ENCODE measurements at regions not wholly inside any gene's neighbourhood (a gene's known extent, or its start where the extent isn't known, plus 50 kb on each side); places are given as distances from the start of the nearest gene placed in this dataset.

- in situ Hi-C loops (cut with HindIII; ENCODE audit: low sequenced_read_pairs) = no loop called here
Measured at GRCh38 chr14:101454229-101454628, 107.1 kb upstream of the DIO3 start.

GRCh38 chr14:101456246-101457175 lies 104.8 kb upstream of the DIO3 start:
- in situ Hi-C loops (cut with HindIII; ENCODE audit: low sequenced_read_pairs) = no loop called here

GRCh38 chr14:101457301-101457935 lies 103.9 kb upstream of the DIO3 start:
- in situ Hi-C loops (cut with HindIII; ENCODE audit: low sequenced_read_pairs) = no loop called here

- in situ Hi-C loops (cut with HindIII; ENCODE audit: low sequenced_read_pairs) = no loop called here
Measured at GRCh38 chr14:101457936-101458740, 103.2 kb upstream of the DIO3 start.

- in situ Hi-C loops (cut with HindIII; ENCODE audit: low sequenced_read_pairs) = no loop called here
Measured at GRCh38 chr14:101458741-101459550, 102.3 kb upstream of the DIO3 start.

GRCh38 chr14:101459551-101459900 lies 101.8 kb upstream of the DIO3 start:
- in situ Hi-C loops (cut with HindIII; ENCODE audit: low sequenced_read_pairs) = no loop called here

GRCh38 chr14:101460521-101460920 lies 100.8 kb upstream of the DIO3 start:
- in situ Hi-C loops (cut with HindIII; ENCODE audit: low sequenced_read_pairs) = loop anchor here (10.0 kb wide), 1 partner anchor 116 kb away; no protein-coding TSS in a partner anchor

- in situ Hi-C loops (cut with HindIII; ENCODE audit: low sequenced_read_pairs) = loop anchor here (10.0 kb wide), 1 partner anchor 116 kb away; no protein-coding TSS in a partner anchor
Measured at GRCh38 chr14:101460986-101461750, 100.1 kb upstream of the DIO3 start.

GRCh38 chr14:101461891-101462290 lies 99.4 kb upstream of the DIO3 start:
- in situ Hi-C loops (cut with HindIII; ENCODE audit: low sequenced_read_pairs) = loop anchor here (10.0 kb wide), 1 partner anchor 117 kb away; no protein-coding TSS in a partner anchor

GRCh38 chr14:101462726-101463565 lies 98.3 kb upstream of the DIO3 start:
- in situ Hi-C loops (cut with HindIII; ENCODE audit: low sequenced_read_pairs) = loop anchor here (10.0 kb wide), 1 partner anchor 118 kb away; no protein-coding TSS in a partner anchor

- in situ Hi-C loops (cut with HindIII; ENCODE audit: low sequenced_read_pairs) = loop anchor here (10.0 kb wide), 1 partner anchor 119 kb away; no protein-coding TSS in a partner anchor
Measured at GRCh38 chr14:101463566-101464171, 97.6 kb upstream of the DIO3 start.

- in situ Hi-C loops (cut with HindIII; ENCODE audit: low sequenced_read_pairs) = loop anchor here (10.0 kb wide), 1 partner anchor 120 kb away; no protein-coding TSS in a partner anchor
Measured at GRCh38 chr14:101464310-101464983, 96.8 kb upstream of the DIO3 start.

- in situ Hi-C loops (cut with HindIII; ENCODE audit: low sequenced_read_pairs) = loop anchor here (10.0 kb wide), 1 partner anchor 120 kb away; no protein-coding TSS in a partner anchor
Measured at GRCh38 chr14:101464984-101465794, 96.1 kb upstream of the DIO3 start.

- in situ Hi-C loops (cut with HindIII; ENCODE audit: low sequenced_read_pairs) = loop anchor here (10.0 kb wide), 1 partner anchor 121 kb away; no protein-coding TSS in a partner anchor
Measured at GRCh38 chr14:101465795-101466448, 95.4 kb upstream of the DIO3 start.

- in situ Hi-C loops (cut with HindIII; ENCODE audit: low sequenced_read_pairs) = loop anchor here (10.0 kb wide), 1 partner anchor 122 kb away; no protein-coding TSS in a partner anchor
Measured at GRCh38 chr14:101466456-101467180, 94.7 kb upstream of the DIO3 start.

Data from DLD1 (cell line).